Spleen (tissue), 7 donors: ENCODE measurements at regions not wholly inside any gene's neighbourhood (a gene's known extent, or its start where the extent isn't known, plus 50 kb on each side); places are given as distances from the start of the nearest gene placed in this dataset.

Experiments used
- POLR2AphosphoS5 ChIP-seq, 3 donors: sonication (generic); formaldehyde crosslinking; IDR thresholded peaks; one replicate each; pipeline ENCODE4 v1.5.1; 2017; ENCODE audit warnings: antibody characterized with exemption in 3 of 3
- TF ChIP-seq, protein P1 (sequence below), 11 experiments: fragments of 200-600 bp in 7 of 11; fragments of 450-650 bp in 4 of 11; sonication (generic) in 4 of 11; IDR thresholded peaks in 8 of 11; conservative IDR thresholded peaks in 3 of 11; 1 replicate in 7 of 11; 2 replicates in 4 of 11; pipeline versions ENCODE4 v1.4.0 to v1.8.0; 2016 to 2021; ENCODE audit warnings: antibody characterized with exemption in 11 of 11, inconsistent platforms in 4 of 11, mild to moderate bottlenecking in 1 of 11
- donor health status: DM: no; HTN: no; CAD: no; lungs with moderate emphysema.
- donor health status: DM: no; HTN: no; CAD: no.
- donor health status: DM: no; HTN: no; CAD: no.

DNA sequence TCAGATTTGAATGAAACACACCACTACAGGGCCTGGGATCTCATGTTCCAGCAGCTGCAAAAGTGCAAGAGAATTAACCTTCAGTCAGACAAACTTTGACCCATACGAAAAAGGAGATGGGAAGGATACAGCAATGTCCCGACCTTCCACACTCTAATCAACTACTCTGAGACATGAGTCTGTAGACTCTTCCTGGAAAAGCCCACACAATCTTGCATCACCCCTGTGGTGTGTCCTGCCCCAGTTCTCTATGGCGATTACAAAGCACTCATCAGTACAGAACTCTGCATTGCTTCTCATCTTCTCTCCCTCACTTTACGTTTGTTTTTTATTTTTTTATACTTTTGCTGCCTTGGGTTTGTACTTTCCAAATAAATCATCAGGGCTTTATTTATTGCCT lies 241.0 kb upstream of the KIF2A start:
- TF ChIP-seq, protein P1, sequence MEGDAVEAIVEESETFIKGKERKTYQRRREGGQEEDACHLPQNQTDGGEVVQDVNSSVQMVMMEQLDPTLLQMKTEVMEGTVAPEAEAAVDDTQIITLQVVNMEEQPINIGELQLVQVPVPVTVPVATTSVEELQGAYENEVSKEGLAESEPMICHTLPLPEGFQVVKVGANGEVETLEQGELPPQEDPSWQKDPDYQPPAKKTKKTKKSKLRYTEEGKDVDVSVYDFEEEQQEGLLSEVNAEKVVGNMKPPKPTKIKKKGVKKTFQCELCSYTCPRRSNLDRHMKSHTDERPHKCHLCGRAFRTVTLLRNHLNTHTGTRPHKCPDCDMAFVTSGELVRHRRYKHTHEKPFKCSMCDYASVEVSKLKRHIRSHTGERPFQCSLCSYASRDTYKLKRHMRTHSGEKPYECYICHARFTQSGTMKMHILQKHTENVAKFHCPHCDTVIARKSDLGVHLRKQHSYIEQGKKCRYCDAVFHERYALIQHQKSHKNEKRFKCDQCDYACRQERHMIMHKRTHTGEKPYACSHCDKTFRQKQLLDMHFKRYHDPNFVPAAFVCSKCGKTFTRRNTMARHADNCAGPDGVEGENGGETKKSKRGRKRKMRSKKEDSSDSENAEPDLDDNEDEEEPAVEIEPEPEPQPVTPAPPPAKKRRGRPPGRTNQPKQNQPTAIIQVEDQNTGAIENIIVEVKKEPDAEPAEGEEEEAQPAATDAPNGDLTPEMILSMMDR (IDR thresholded peaks at IDR 0.05 in 8 of 11, conservative IDR thresholded peaks at IDR 0.05 in 3 of 11), result no peak
- peak in 1 of 3 donors; percentile 43 for TF ChIP-seq POLR2AphosphoS5 (IDR thresholded peaks at IDR 0.05)
